Keratinocyte (primary cell): ENCODE measurements at regions not wholly inside any gene's neighbourhood (a gene's known extent, or its start where the extent isn't known, plus 50 kb on each side); places are given as distances from the start of the nearest gene placed in this dataset.

ENCODE experiments used
- DNase-seq: peaks from one replicate; pipeline ENCODE4 v3.0.0-alpha.2; 2011; ENCODE audit warnings: low read depth, missing footprints, low spot score
- FAIRE-seq: peaks from 2 replicates; lab custom pipeline; 2011; peaks lifted over from hg19 to GRCh38; lab: Jason Lieb, UNC
- H2AFZ ChIP-seq: 2 replicates; pipeline ENCODE4 v1.6.0; 2012; ENCODE audit warnings: low read length, control low read depth, inconsistent platforms; ENCODE audit not compliant: control insufficient read depth
- H3K27ac ChIP-seq: 2 replicates; pipeline ENCODE4 v1.5.1; 2011; ENCODE audit warnings: low read length; ENCODE audit not compliant: control insufficient read depth, insufficient read depth
- H3K27me3 ChIP-seq: 3 replicates; pipeline ENCODE4 v1.6.0; 2011; ENCODE audit warnings: low read length; ENCODE audit not compliant: control insufficient read depth, insufficient read depth; ENCODE audit errors: extremely low read depth
- H3K36me3 ChIP-seq, 2 experiments: 2 replicates in 1 of 2; 3 replicates in 1 of 2; pipeline ENCODE4 v1.5.1; 2011; ENCODE audit warnings: low read length in 2 of 2, mild to moderate bottlenecking in 1 of 2; ENCODE audit not compliant: control insufficient read depth in 2 of 2, insufficient read depth in 2 of 2; ENCODE audit errors: extremely low read depth in 1 of 2
- H3K4me1 ChIP-seq: 3 replicates; pipeline ENCODE4 v1.5.1; 2011; ENCODE audit warnings: low read length; ENCODE audit not compliant: control insufficient read depth, insufficient read depth; ENCODE audit errors: extremely low read depth
- H3K4me2 ChIP-seq: 3 replicates; pipeline ENCODE4 v1.6.0; 2011; ENCODE audit warnings: low read depth, low read length; ENCODE audit not compliant: control insufficient read depth, insufficient read depth; ENCODE audit errors: extremely low read depth
- H3K4me3 ChIP-seq, 3 experiments: fragments of 200-600 bp in 1 of 3; sonication (generic) in 1 of 3; 2 replicates in 2 of 3; 3 replicates in 1 of 3; pipeline ENCODE4 v1.5.1; 2011 to 2016; ENCODE audit warnings: low read length in 3 of 3, mild to moderate bottlenecking in 3 of 3, control low read depth in 2 of 3, inconsistent platforms in 1 of 3, low read depth in 1 of 3, mixed read lengths in 1 of 3, mixed run types in 1 of 3, moderate library complexity in 1 of 3; ENCODE audit not compliant: control insufficient read depth in 2 of 3, insufficient read depth in 2 of 3; ENCODE audit errors: extremely low read depth in 1 of 3
- H3K79me2 ChIP-seq: 2 replicates; pipeline ENCODE4 v1.6.0; 2012; ENCODE audit warnings: low read length; ENCODE audit not compliant: control insufficient read depth, insufficient read depth
- H3K9ac ChIP-seq: 3 replicates; pipeline ENCODE4 v1.6.0; 2011; ENCODE audit warnings: low read length; ENCODE audit not compliant: control insufficient read depth, insufficient read depth; ENCODE audit errors: extremely low read depth
- H3K9me1 ChIP-seq: 3 replicates; pipeline ENCODE4 v1.6.0; 2011; ENCODE audit warnings: low read length; ENCODE audit not compliant: control insufficient read depth, insufficient read depth; ENCODE audit errors: extremely low read depth
- H3K9me3 ChIP-seq: 2 replicates; pipeline ENCODE4 v1.5.1; 2012; ENCODE audit warnings: low read depth, low read length; ENCODE audit not compliant: control insufficient read depth
- H4K20me1 ChIP-seq: 3 replicates; pipeline ENCODE4 v1.6.0; 2011; ENCODE audit warnings: low read length; ENCODE audit not compliant: control insufficient read depth, insufficient read depth; ENCODE audit errors: extremely low read depth
- EZH2 ChIP-seq: IDR thresholded peaks from one replicate; pipeline ENCODE4 v1.6.1; 2012; ENCODE audit warnings: inconsistent platforms, mild to moderate bottlenecking, low read length, moderate library complexity
- dilution Hi-C: fragments of 300-500 bp; cut with MboI; formaldehyde crosslinking; loops from one replicate; pipeline ENCODE4 v1.7.0; 2020; ENCODE audit warnings: low sequenced_read_pairs; ENCODE audit not compliant: extremely low pct_ligation_motif_present
- TF ChIP-seq, protein P1 (sequence below), 3 experiments: IDR thresholded peaks in 1 of 3; conservative IDR thresholded peaks in 1 of 3; optimal IDR thresholded peaks in 1 of 3; 2 replicates in 2 of 3; 3 replicates in 1 of 3; pipeline versions ENCODE3 to v1.5.1; 2011; ENCODE audit warnings: low read length in 3 of 3, mild to moderate bottlenecking in 3 of 3, moderate library complexity in 2 of 3, control low read depth in 1 of 3, inconsistent platforms in 1 of 3; ENCODE audit not compliant: insufficient read depth in 2 of 3; ENCODE audit errors: extremely low read depth in 1 of 3

DNA sequence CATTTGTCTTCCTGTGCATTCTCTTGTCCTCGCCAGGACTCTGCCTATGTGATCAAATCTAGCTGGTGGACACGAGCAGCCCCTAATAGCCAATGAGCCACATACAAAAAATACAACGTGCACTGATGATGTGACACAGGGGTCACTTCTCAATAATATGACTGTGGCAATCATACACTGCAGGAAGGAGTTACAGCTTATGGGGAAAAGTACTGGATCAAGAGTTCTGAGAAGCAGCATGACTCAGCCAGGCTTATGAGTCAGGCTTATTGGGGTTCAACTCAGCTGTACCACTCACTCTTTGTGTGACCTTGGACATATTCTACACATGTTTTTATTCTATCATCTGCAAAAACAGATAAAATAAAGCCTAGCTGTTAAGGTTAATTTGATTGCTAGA, 889.4 kb upstream of the TENM4 start:
- H3K9me3 ChIP-seq, result no peaks in the 10 kb centered on the region
- H3K4me1 ChIP-seq, result no peaks in the 10 kb centered on the region
- TF ChIP-seq, protein P1, sequence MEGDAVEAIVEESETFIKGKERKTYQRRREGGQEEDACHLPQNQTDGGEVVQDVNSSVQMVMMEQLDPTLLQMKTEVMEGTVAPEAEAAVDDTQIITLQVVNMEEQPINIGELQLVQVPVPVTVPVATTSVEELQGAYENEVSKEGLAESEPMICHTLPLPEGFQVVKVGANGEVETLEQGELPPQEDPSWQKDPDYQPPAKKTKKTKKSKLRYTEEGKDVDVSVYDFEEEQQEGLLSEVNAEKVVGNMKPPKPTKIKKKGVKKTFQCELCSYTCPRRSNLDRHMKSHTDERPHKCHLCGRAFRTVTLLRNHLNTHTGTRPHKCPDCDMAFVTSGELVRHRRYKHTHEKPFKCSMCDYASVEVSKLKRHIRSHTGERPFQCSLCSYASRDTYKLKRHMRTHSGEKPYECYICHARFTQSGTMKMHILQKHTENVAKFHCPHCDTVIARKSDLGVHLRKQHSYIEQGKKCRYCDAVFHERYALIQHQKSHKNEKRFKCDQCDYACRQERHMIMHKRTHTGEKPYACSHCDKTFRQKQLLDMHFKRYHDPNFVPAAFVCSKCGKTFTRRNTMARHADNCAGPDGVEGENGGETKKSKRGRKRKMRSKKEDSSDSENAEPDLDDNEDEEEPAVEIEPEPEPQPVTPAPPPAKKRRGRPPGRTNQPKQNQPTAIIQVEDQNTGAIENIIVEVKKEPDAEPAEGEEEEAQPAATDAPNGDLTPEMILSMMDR (optimal IDR thresholded peaks at IDR 0.05 in 1 of 3, IDR thresholded peaks at IDR 0.05 in 1 of 3, conservative IDR thresholded peaks at IDR 0.05 in 1 of 3; ENCODE audit: extremely low read depth in 1 of 3, insufficient read depth in 2 of 3, low read length in 3 of 3), result no peak
- no peak for TF ChIP-seq EZH2
- no peaks in the 10 kb centered on the region for H3K27me3 ChIP-seq
- no peak overlapping the region for H3K27ac ChIP-seq
- no peaks in the 10 kb centered on the region for H3K36me3 ChIP-seq
- no peak for DNase-seq
- H3K9me1 ChIP-seq, result no peaks in the 10 kb centered on the region
- no peak overlapping the region for H2AFZ ChIP-seq
- dilution Hi-C loops, result no loop called here
- FAIRE-seq, result no peak
- H3K9ac ChIP-seq, result no peak overlapping the region
- no peaks in the 10 kb centered on the region for H3K79me2 ChIP-seq
- no peaks in the 10 kb centered on the region for H4K20me1 ChIP-seq
- H3K4me2 ChIP-seq, result no peak overlapping the region
- H3K4me3 ChIP-seq, result no peak overlapping the region

DNA sequence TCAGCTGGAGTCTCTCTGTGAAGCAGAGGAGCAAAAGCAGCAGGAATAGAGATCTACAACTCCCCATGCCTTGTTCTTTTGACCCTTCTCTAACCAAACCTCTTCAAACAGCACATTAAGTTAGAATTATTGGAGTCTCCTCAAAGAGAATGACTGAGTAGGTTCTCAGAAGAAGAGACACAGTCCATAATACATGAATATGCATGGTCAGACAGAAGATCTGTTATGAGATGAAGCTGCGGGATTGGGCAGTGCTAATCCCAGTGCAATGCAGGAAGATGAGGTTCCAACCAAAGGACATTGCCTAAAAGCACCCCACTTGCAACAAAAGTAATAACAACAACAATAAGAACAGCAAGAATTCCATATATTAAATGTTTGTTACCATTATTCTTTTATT, 887.9 kb upstream of the TENM4 start:
- Histone ChIP-seq H2AFZ (no peak overlapping the region), H3K27ac (no peak overlapping the region), H3K27me3 (no peaks in the 10 kb centered on the region), H3K36me3 (no peaks in the 10 kb centered on the region), H3K4me2 (no peak overlapping the region), H3K9ac (no peak overlapping the region), H3K9me3 (no peaks in the 10 kb centered on the region), H3K4me1 (no peaks in the 10 kb centered on the region), H3K9me1 (no peaks in the 10 kb centered on the region), H4K20me1 (no peaks in the 10 kb centered on the region), H3K4me3 (no peak overlapping the region), H3K79me2 (no peaks in the 10 kb centered on the region)
- DNase-seq, result no peak
- dilution Hi-C loops, result no loop called here
- FAIRE-seq, result no peak
- TF ChIP-seq, protein P1 (optimal IDR thresholded peaks at IDR 0.05 in 1 of 3, IDR thresholded peaks at IDR 0.05 in 1 of 3, conservative IDR thresholded peaks at IDR 0.05 in 1 of 3; ENCODE audit: extremely low read depth in 1 of 3, insufficient read depth in 2 of 3, low read length in 3 of 3), result no peak
- TF ChIP-seq EZH2, result no peak
